ENCODE measurements at regions not wholly inside any gene's neighbourhood (a gene's known extent, or its start where the extent isn't known, plus 50 kb on each side); places are given as distances from the start of the nearest gene placed in this dataset.
"Not testable (repeated sequence)": the region's sequence is repeated elsewhere in the genome, so short reads cannot be mapped to it uniquely, and the experiment has no call there.

DNA sequence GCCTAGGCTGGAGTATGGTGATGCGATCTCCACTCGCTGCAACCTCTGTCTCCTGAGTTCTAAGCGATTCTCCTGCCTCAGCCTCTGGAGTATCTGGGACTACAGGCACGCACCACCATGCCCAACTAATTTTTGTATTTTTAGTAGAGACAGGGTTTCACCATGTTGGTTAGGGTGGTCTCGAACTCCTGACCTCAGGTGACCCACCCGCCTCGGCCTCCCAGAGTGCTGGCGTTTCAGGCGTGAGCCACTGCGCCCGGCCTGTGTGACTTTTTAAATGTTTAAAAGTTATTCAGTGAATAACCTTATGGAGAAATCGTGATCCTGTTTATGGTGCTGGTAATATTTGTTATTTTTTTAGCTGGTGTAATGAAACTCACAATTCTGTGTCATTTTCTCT is 304.6 kb downstream of the PCDH7 start:
- H3K27me3 ChIP-seq (replicated peaks in 1 of 2; ENCODE audit: control insufficient read depth in 2 of 2, extremely low read depth in 1 of 2, insufficient read depth in 2 of 2, low read length in 1 of 2); H3K4me1 ChIP-seq (ENCODE audit: control insufficient read depth in 1 of 2, extremely low read depth in 1 of 2, insufficient read depth in 2 of 2, low read length in 2 of 2); DNase-seq; CTCF ChIA-PET; H3K4me1 Mint-ChIP-seq; H3K27ac Mint-ChIP-seq; H3K27me3 Mint-ChIP-seq; H3K9me3 ChIP-seq; H3K4me3 ChIP-seq (ENCODE audit: control insufficient read depth in 1 of 2, extremely low read depth in 1 of 2, low read length in 1 of 2); H3K36me3 ChIP-seq (ENCODE audit: control insufficient read depth in 2 of 2, extremely low read depth in 1 of 2, insufficient read depth in 1 of 2, low read length in 1 of 2); H3K27ac ChIP-seq (ENCODE audit: low read length); ATAC-seq (replicated peaks in 1 of 4); H3K36me3 Mint-ChIP-seq; H3K4me3 Mint-ChIP-seq; POLR2A ChIA-PET: not testable (repeated sequence)
- peaks cover 2 to 15% (median 8%) of the 10 kb centered on the region in 3 donors for H3K9me3 Mint-ChIP-seq
- 83% methylated on average over 6 of the region's 12 CpGs for WGBS (ENCODE audit: insufficient coverage)

DNA sequence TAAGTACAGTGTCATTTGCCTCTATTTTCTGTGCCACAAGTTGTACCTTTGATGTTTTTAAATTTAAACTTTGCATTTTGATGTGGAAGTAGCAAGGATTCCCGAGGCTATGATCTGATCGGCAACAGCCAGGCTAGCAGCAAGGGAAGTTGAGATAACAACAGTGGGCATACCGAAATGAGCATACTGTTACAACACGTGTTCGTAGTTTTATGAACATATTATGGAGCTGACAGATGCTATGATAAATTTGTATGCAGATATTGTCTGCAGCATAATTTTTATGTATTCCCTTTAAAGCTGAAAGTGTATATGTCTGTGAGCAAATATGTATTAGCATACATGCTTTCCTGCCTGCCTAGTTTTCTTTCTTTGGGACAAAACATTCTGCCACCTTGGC is 306.1 kb downstream of the PCDH7 start:
- H3K4me3 ChIP-seq (ENCODE audit: control insufficient read depth in 1 of 2, extremely low read depth in 1 of 2, low read length in 1 of 2) = no peak overlapping the region
- no peak overlapping the region for H3K27ac ChIP-seq (ENCODE audit: low read length)
- Mint-ChIP-seq H3K4me3 (no peak overlapping the region), H3K27me3 (no peaks in the 10 kb centered on the region), H3K27ac (no peak overlapping the region), H3K36me3 (no peaks in the 10 kb centered on the region), H3K4me1 (no peaks in the 10 kb centered on the region), H3K9me3 (peaks cover 5 to 15% (median 14%) of the 10 kb centered on the region in 3 donors)
- DNase-seq = no peak
- WGBS (ENCODE audit: insufficient coverage) = 88% methylated on average over 3 of the region's 5 CpGs
- no peaks in the 10 kb centered on the region for H3K4me1 ChIP-seq (ENCODE audit: control insufficient read depth in 1 of 2, extremely low read depth in 1 of 2, insufficient read depth in 2 of 2, low read length in 2 of 2)
- no peaks in the 10 kb centered on the region for H3K27me3 ChIP-seq (replicated peaks in 1 of 2; ENCODE audit: control insufficient read depth in 2 of 2, extremely low read depth in 1 of 2, insufficient read depth in 2 of 2, low read length in 1 of 2)
- no peak for ATAC-seq (replicated peaks in 1 of 4)
- H3K9me3 ChIP-seq = no peaks in the 10 kb centered on the region
- ChIA-PET CTCF (no interaction called here), POLR2A (interaction anchor here in 1 of 2 donors (0.6 kb wide), 1 partner anchor 117 kb away, joined by 7 read pairs; no protein-coding TSS in a partner anchor)
- H3K36me3 ChIP-seq (ENCODE audit: control insufficient read depth in 2 of 2, extremely low read depth in 1 of 2, insufficient read depth in 1 of 2, low read length in 1 of 2) = no peaks in the 10 kb centered on the region

DNA sequence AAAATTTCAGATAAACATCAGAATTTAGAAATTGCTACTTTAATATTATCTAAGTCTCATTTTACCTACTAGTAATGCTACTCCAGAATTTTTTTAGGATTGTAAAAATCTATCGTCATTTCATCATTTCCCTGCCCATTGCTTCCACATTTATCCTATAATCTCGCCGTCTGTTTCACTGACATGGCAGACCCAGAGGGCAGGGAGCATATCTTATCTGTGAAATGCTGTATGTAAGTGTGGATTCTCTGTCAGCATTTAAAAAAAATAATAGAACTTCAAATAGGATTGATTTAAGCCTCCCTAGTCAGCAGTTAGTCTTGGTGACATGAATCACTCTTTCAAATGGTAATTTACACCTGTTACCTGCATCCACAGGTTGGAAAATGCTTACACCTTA is 314.4 kb downstream of the PCDH7 start:
- H3K4me3 Mint-ChIP-seq = no peak overlapping the region
- H3K4me3 ChIP-seq (ENCODE audit: control insufficient read depth in 1 of 2, extremely low read depth in 1 of 2, low read length in 1 of 2) = no peak overlapping the region
- no peak overlapping the region for H3K27ac ChIP-seq (ENCODE audit: low read length)
- H3K27ac Mint-ChIP-seq = no peak overlapping the region
- ChIA-PET CTCF (no interaction called here), POLR2A (no interaction called here)
- H3K9me3 ChIP-seq = no peaks in the 10 kb centered on the region
- no peaks in the 10 kb centered on the region for H3K4me1 ChIP-seq (ENCODE audit: control insufficient read depth in 1 of 2, extremely low read depth in 1 of 2, insufficient read depth in 2 of 2, low read length in 2 of 2)
- no peak for DNase-seq
- no peak for ATAC-seq (replicated peaks in 1 of 4)
- H3K9me3 Mint-ChIP-seq = peaks cover 3 to 20% (median 6%) of the 10 kb centered on the region in 3 donors
- H3K36me3 ChIP-seq (ENCODE audit: control insufficient read depth in 2 of 2, extremely low read depth in 1 of 2, insufficient read depth in 1 of 2, low read length in 1 of 2) = no peaks in the 10 kb centered on the region
- H3K4me1 Mint-ChIP-seq = no peaks in the 10 kb centered on the region
- no peaks in the 10 kb centered on the region for H3K27me3 Mint-ChIP-seq
- WGBS (ENCODE audit: insufficient coverage) = no CpG with 5 or more reads among the region's 3 CpGs
- no peaks in the 10 kb centered on the region for H3K36me3 Mint-ChIP-seq
- no peaks in the 10 kb centered on the region for H3K27me3 ChIP-seq (replicated peaks in 1 of 2; ENCODE audit: control insufficient read depth in 2 of 2, extremely low read depth in 1 of 2, insufficient read depth in 2 of 2, low read length in 1 of 2)

GRCh38 chr4:31035761-31036160 is 315.6 kb downstream of the PCDH7 start:
- Histone ChIP-seq H3K27me3 (replicated peaks in 1 of 2; ENCODE audit: control insufficient read depth in 2 of 2, extremely low read depth in 1 of 2, insufficient read depth in 2 of 2, low read length in 1 of 2) (no peaks in the 10 kb centered on the region), H3K4me3 (ENCODE audit: control insufficient read depth in 1 of 2, extremely low read depth in 1 of 2, low read length in 1 of 2) (no peak overlapping the region), H3K27ac (ENCODE audit: low read length) (no peak overlapping the region), H3K36me3 (ENCODE audit: control insufficient read depth in 2 of 2, extremely low read depth in 1 of 2, insufficient read depth in 1 of 2, low read length in 1 of 2) (no peaks in the 10 kb centered on the region), H3K9me3 (no peaks in the 10 kb centered on the region), H3K4me1 (ENCODE audit: control insufficient read depth in 1 of 2, extremely low read depth in 1 of 2, insufficient read depth in 2 of 2, low read length in 2 of 2) (no peaks in the 10 kb centered on the region)
- Mint-ChIP-seq H3K27me3 (no peaks in the 10 kb centered on the region), H3K9me3 (peaks cover 1 to 22% (median 4%) of the 10 kb centered on the region in 3 donors), H3K4me3 (no peak overlapping the region), H3K36me3 (no peaks in the 10 kb centered on the region), H3K27ac (no peak overlapping the region), H3K4me1 (no peaks in the 10 kb centered on the region)
- no peak for ATAC-seq (replicated peaks in 1 of 4)
- DNase-seq = no peak
- POLR2A ChIA-PET = interaction anchor here in 1 of 2 donors (0.6 kb wide), 1 partner anchor 242 kb away, joined by 3 read pairs; no protein-coding TSS in a partner anchor
- no CpG with 5 or more reads among the region's 1 CpG for WGBS (ENCODE audit: insufficient coverage)
- CTCF ChIA-PET = no interaction called here

GRCh38 chr4:31037703-31038102 is 317.5 kb downstream of the PCDH7 start:
- ATAC-seq (replicated peaks in 1 of 4) (no peak), DNase-seq (no peak)
- Mint-ChIP-seq H3K4me3 (no peak overlapping the region), H3K4me1 (no peaks in the 10 kb centered on the region), H3K27ac (no peak overlapping the region), H3K9me3 (peaks cover 3 to 23% (median 4%) of the 10 kb centered on the region in 3 donors), H3K27me3 (no peaks in the 10 kb centered on the region), H3K36me3 (no peaks in the 10 kb centered on the region)
- Histone ChIP-seq H3K27ac (ENCODE audit: low read length) (no peak overlapping the region), H3K4me3 (ENCODE audit: control insufficient read depth in 1 of 2, extremely low read depth in 1 of 2, low read length in 1 of 2) (no peak overlapping the region), H3K27me3 (replicated peaks in 1 of 2; ENCODE audit: control insufficient read depth in 2 of 2, extremely low read depth in 1 of 2, insufficient read depth in 2 of 2, low read length in 1 of 2) (no peaks in the 10 kb centered on the region), H3K36me3 (ENCODE audit: control insufficient read depth in 2 of 2, extremely low read depth in 1 of 2, insufficient read depth in 1 of 2, low read length in 1 of 2) (no peaks in the 10 kb centered on the region), H3K4me1 (ENCODE audit: control insufficient read depth in 1 of 2, extremely low read depth in 1 of 2, insufficient read depth in 2 of 2, low read length in 2 of 2) (no peaks in the 10 kb centered on the region), H3K9me3 (no peaks in the 10 kb centered on the region)
- POLR2A ChIA-PET = no interaction called here
- CTCF ChIA-PET = no interaction called here

GRCh38 chr4:31039382-31039781 is 319.2 kb downstream of the PCDH7 start:
- Histone ChIP-seq H3K4me1 (ENCODE audit: control insufficient read depth in 1 of 2, extremely low read depth in 1 of 2, insufficient read depth in 2 of 2, low read length in 2 of 2) (no peaks in the 10 kb centered on the region), H3K27ac (ENCODE audit: low read length) (no peak overlapping the region), H3K4me3 (ENCODE audit: control insufficient read depth in 1 of 2, extremely low read depth in 1 of 2, low read length in 1 of 2) (no peak overlapping the region), H3K36me3 (ENCODE audit: control insufficient read depth in 2 of 2, extremely low read depth in 1 of 2, insufficient read depth in 1 of 2, low read length in 1 of 2) (no peaks in the 10 kb centered on the region), H3K27me3 (replicated peaks in 1 of 2; ENCODE audit: control insufficient read depth in 2 of 2, extremely low read depth in 1 of 2, insufficient read depth in 2 of 2, low read length in 1 of 2) (no peaks in the 10 kb centered on the region), H3K9me3 (no peaks in the 10 kb centered on the region)
- DNase-seq = no peak
- Mint-ChIP-seq H3K4me3 (no peak overlapping the region), H3K27me3 (no peaks in the 10 kb centered on the region), H3K4me1 (no peaks in the 10 kb centered on the region), H3K9me3 (peaks cover 3 to 19% (median 4%) of the 10 kb centered on the region in 3 donors), H3K36me3 (no peaks in the 10 kb centered on the region), H3K27ac (no peak overlapping the region)
- POLR2A ChIA-PET = no interaction called here
- 68% methylated on average over 2 of the region's 3 CpGs for WGBS (ENCODE audit: insufficient coverage)
- ATAC-seq (replicated peaks in 1 of 4) = no peak
- CTCF ChIA-PET = no interaction called here

GRCh38 chr4:31040106-31040505 is 319.9 kb downstream of the PCDH7 start:
- ChIA-PET POLR2A (no interaction called here), CTCF (no interaction called here)
- H3K9me3 Mint-ChIP-seq = peaks cover 3 to 20% (median 4%) of the 10 kb centered on the region in 3 donors
- H3K27ac Mint-ChIP-seq = no peak overlapping the region
- H3K27ac ChIP-seq (ENCODE audit: low read length) = no peak overlapping the region
- no peaks in the 10 kb centered on the region for H3K36me3 ChIP-seq (ENCODE audit: control insufficient read depth in 2 of 2, extremely low read depth in 1 of 2, insufficient read depth in 1 of 2, low read length in 1 of 2)
- ATAC-seq (replicated peaks in 1 of 4) (no peak), DNase-seq (no peak)
- no peaks in the 10 kb centered on the region for H3K4me1 ChIP-seq (ENCODE audit: control insufficient read depth in 1 of 2, extremely low read depth in 1 of 2, insufficient read depth in 2 of 2, low read length in 2 of 2)
- no peaks in the 10 kb centered on the region for H3K27me3 ChIP-seq (replicated peaks in 1 of 2; ENCODE audit: control insufficient read depth in 2 of 2, extremely low read depth in 1 of 2, insufficient read depth in 2 of 2, low read length in 1 of 2)
- H3K4me3 Mint-ChIP-seq = no peak overlapping the region
- no peaks in the 10 kb centered on the region for H3K36me3 Mint-ChIP-seq
- WGBS (ENCODE audit: insufficient coverage) = 80% methylated on average over 1 of the region's 2 CpGs
- H3K27me3 Mint-ChIP-seq = no peaks in the 10 kb centered on the region
- H3K4me3 ChIP-seq (ENCODE audit: control insufficient read depth in 1 of 2, extremely low read depth in 1 of 2, low read length in 1 of 2) = no peak overlapping the region
- H3K9me3 ChIP-seq = no peaks in the 10 kb centered on the region
- no peaks in the 10 kb centered on the region for H3K4me1 Mint-ChIP-seq
